ENCODE measurements at regions not wholly inside any gene's neighbourhood (a gene's known extent, or its start where the extent isn't known, plus 50 kb on each side); places are given as distances from the start of the nearest gene placed in this dataset.

- H3K4me3 ChIP-seq, result no peak overlapping the region
- H3K9me3 ChIP-seq, result no peaks in the 10 kb centered on the region
- intact Hi-C loops (cut with DNase I; ENCODE audit: low total_unique reads), result no loop called here
- DNase-seq, result no peak
- peaks cover 0 to 17% (median 1%) of the 10 kb centered on the region in 4 donors for H3K4me1 ChIP-seq
- no peak overlapping the region for H3K27ac ChIP-seq
- TF ChIP-seq CTCF (IDR thresholded peaks at IDR 0.05), result no peak
- H3K27me3 ChIP-seq, result no peaks in the 10 kb centered on the region
- H3K36me3 ChIP-seq, result peaks cover 21 to 30% (median 27%) of the 10 kb centered on the region in 3 donors
These were observed 416.6 kb downstream of the KLF12 start for GRCh38 chr13:73717632-73718031.

- no peaks in the 10 kb centered on the region for H3K27me3 ChIP-seq
- H3K27ac ChIP-seq, result no peak overlapping the region
- no peak for TF ChIP-seq CTCF (IDR thresholded peaks at IDR 0.05)
- intact Hi-C loops (cut with DNase I; ENCODE audit: low total_unique reads), result no loop called here
- peaks cover 25 to 41% (median 37%) of the 10 kb centered on the region in 3 donors for H3K36me3 ChIP-seq
- H3K4me1 ChIP-seq, result peaks cover 0 to 17% (median 1%) of the 10 kb centered on the region in 4 donors
- no peaks in the 10 kb centered on the region for H3K9me3 ChIP-seq
- no peak overlapping the region for H3K4me3 ChIP-seq
- DNase-seq, result no peak
These were observed 418.2 kb downstream of the KLF12 start for GRCh38 chr13:73715911-73716510.

GRCh38 chr13:73715114-73715910 is 418.9 kb downstream of the KLF12 start:
- H3K4me3 ChIP-seq, result no peak overlapping the region
- H3K27me3 ChIP-seq, result no peaks in the 10 kb centered on the region
- intact Hi-C loops (cut with DNase I; ENCODE audit: low total_unique reads), result no loop called here
- no peaks in the 10 kb centered on the region for H3K9me3 ChIP-seq
- H3K36me3 ChIP-seq, result peaks cover 25 to 43% (median 42%) of the 10 kb centered on the region in 3 donors
- no peak for DNase-seq
- H3K4me1 ChIP-seq, result peaks cover 0 to 13% (median 1%) of the 10 kb centered on the region in 4 donors
- no peak overlapping the region for H3K27ac ChIP-seq
- no peak for TF ChIP-seq CTCF (IDR thresholded peaks at IDR 0.05)

- TF ChIP-seq CTCF (IDR thresholded peaks at IDR 0.05), result no peak
- H3K27me3 ChIP-seq, result no peaks in the 10 kb centered on the region
- peaks cover 0 to 11% (median 1%) of the 10 kb centered on the region in 4 donors for H3K4me1 ChIP-seq
- intact Hi-C loops (cut with DNase I; ENCODE audit: low total_unique reads), result no loop called here
- no peak overlapping the region for H3K27ac ChIP-seq
- H3K9me3 ChIP-seq, result no peaks in the 10 kb centered on the region
- no peak overlapping the region for H3K4me3 ChIP-seq
- peaks cover 25 to 43% (median 42%) of the 10 kb centered on the region in 3 donors for H3K36me3 ChIP-seq
- DNase-seq, result no peak
These were observed 419.7 kb downstream of the KLF12 start for GRCh38 chr13:73714522-73714921.

GRCh38 chr13:73708393-73708985 is 425.7 kb downstream of the KLF12 start:
- DNase-seq, result peak in 1 of 2 donors; percentile 28
- Histone ChIP-seq H3K4me3 (no peak overlapping the region), H3K36me3 (peaks cover 9 to 34% (median 21%) of the 10 kb centered on the region in 3 donors), H3K27me3 (no peaks in the 10 kb centered on the region), H3K9me3 (no peaks in the 10 kb centered on the region), H3K4me1 (no peaks in the 10 kb centered on the region), H3K27ac (no peak overlapping the region)
- peak; percentile 50 to 53 for TF ChIP-seq CTCF (IDR thresholded peaks at IDR 0.05)
- intact Hi-C loops (cut with DNase I; ENCODE audit: low total_unique reads), result no loop called here

All from tibial artery (tissue), 4 donors.